ENCODE measurements at regions not wholly inside any gene's neighbourhood (a gene's known extent, or its start where the extent isn't known, plus 50 kb on each side); places are given as distances from the start of the nearest gene placed in this dataset.

GRCh38 chr5:52491818-52492217 lies 295.9 kb upstream of the ITGA1 start:
- Histone ChIP-seq H3K27me3 (ENCODE audit: insufficient read depth in 3 of 3, low read length in 2 of 3) (no peaks in the 10 kb centered on the region), H3K36me3 (ENCODE audit: insufficient read depth in 1 of 2, low read depth in 1 of 2) (no peaks in the 10 kb centered on the region), H3K27ac (no peak overlapping the region), H3K4me1 (no peaks in the 10 kb centered on the region), H3K4me3 (no peak overlapping the region), H3K9me3 (no peaks in the 10 kb centered on the region)
- no peak for DNase-seq
- intact Hi-C loops (cut with DNase I), result no loop called here
- ATAC-seq, result no peak
- no peak for TF ChIP-seq CTCF (IDR thresholded peaks at IDR 0.05)

GRCh38 chr5:52497133-52497693 lies 290.5 kb upstream of the ITGA1 start:
- Histone ChIP-seq H3K27ac (no peak overlapping the region), H3K4me1 (no peaks in the 10 kb centered on the region), H3K9me3 (no peaks in the 10 kb centered on the region), H3K36me3 (ENCODE audit: insufficient read depth in 1 of 2, low read depth in 1 of 2) (no peaks in the 10 kb centered on the region), H3K27me3 (ENCODE audit: insufficient read depth in 3 of 3, low read length in 2 of 3) (no peaks in the 10 kb centered on the region), H3K4me3 (no peak overlapping the region)
- TF ChIP-seq CTCF (IDR thresholded peaks at IDR 0.05), result no peak
- WGBS, 3 donors, result 76 to 80% (median 78%) methylated on average over 4 of the region's 4 CpGs
- DNase-seq, result no peak
- intact Hi-C loops (cut with DNase I), result no loop called here
- no peak for ATAC-seq

- H3K27ac ChIP-seq, result no peak overlapping the region
- H3K36me3 ChIP-seq (ENCODE audit: insufficient read depth in 1 of 2, low read depth in 1 of 2), result no peaks in the 10 kb centered on the region
- TF ChIP-seq CTCF (IDR thresholded peaks at IDR 0.05), result no peak
- intact Hi-C loops (cut with DNase I), result no loop called here
- no peaks in the 10 kb centered on the region for H3K27me3 ChIP-seq (ENCODE audit: insufficient read depth in 3 of 3, low read length in 2 of 3)
- DNase-seq (no peak), ATAC-seq (no peak)
- no peak overlapping the region for H3K4me3 ChIP-seq
- H3K9me3 ChIP-seq, result no peaks in the 10 kb centered on the region
- H3K4me1 ChIP-seq, result no peaks in the 10 kb centered on the region
These were observed 289.1 kb upstream of the ITGA1 start for GRCh38 chr5:52498607-52499006.

GRCh38 chr5:52502460-52502999 lies 285.2 kb upstream of the ITGA1 start:
- H3K4me3 ChIP-seq, result no peak overlapping the region
- H3K4me1 ChIP-seq, result no peaks in the 10 kb centered on the region
- intact Hi-C loops (cut with DNase I), result no loop called here
- no peak overlapping the region for H3K27ac ChIP-seq
- ATAC-seq (no peak), DNase-seq (no peak)
- no peaks in the 10 kb centered on the region for H3K9me3 ChIP-seq
- no peaks in the 10 kb centered on the region for H3K27me3 ChIP-seq (ENCODE audit: insufficient read depth in 3 of 3, low read length in 2 of 3)
- TF ChIP-seq CTCF (IDR thresholded peaks at IDR 0.05), result no peak
- no peaks in the 10 kb centered on the region for H3K36me3 ChIP-seq (ENCODE audit: insufficient read depth in 1 of 2, low read depth in 1 of 2)
- 81 to 87% (median 85%) methylated on average over 5 of the region's 5 CpGs for WGBS, 3 donors

- no peaks in the 10 kb centered on the region for H3K9me3 ChIP-seq
- DNase-seq (no peak), ATAC-seq (no peak)
- no peak overlapping the region for H3K27ac ChIP-seq
- no peaks in the 10 kb centered on the region for H3K4me1 ChIP-seq
- H3K27me3 ChIP-seq (ENCODE audit: insufficient read depth in 3 of 3, low read length in 2 of 3), result no peaks in the 10 kb centered on the region
- WGBS, 3 donors, result 83 to 89% (median 87%) methylated on average over 6 of the region's 6 CpGs
- intact Hi-C loops (cut with DNase I), result no loop called here
- TF ChIP-seq CTCF (IDR thresholded peaks at IDR 0.05), result no peak
- H3K4me3 ChIP-seq, result no peak overlapping the region
- H3K36me3 ChIP-seq (ENCODE audit: insufficient read depth in 1 of 2, low read depth in 1 of 2), result no peaks in the 10 kb centered on the region
These were observed 283.0 kb upstream of the ITGA1 start for GRCh38 chr5:52504584-52505240.

Measured in psoas muscle (tissue), 7 donors.